Keratinocyte (primary cell): ENCODE measurements at regions not wholly inside any gene's neighbourhood (a gene's known extent, or its start where the extent isn't known, plus 50 kb on each side); places are given as distances from the start of the nearest gene placed in this dataset.

Experiments used
- DNase-seq: peaks from one replicate; pipeline ENCODE4 v3.0.0-alpha.2; 2011; ENCODE audit warnings: low read depth, missing footprints, low spot score
- FAIRE-seq: peaks from 2 replicates; lab custom pipeline; 2011; peaks lifted over from hg19 to GRCh38; lab: Jason Lieb, UNC
- H2AFZ ChIP-seq: 2 replicates; pipeline ENCODE4 v1.6.0; 2012; ENCODE audit warnings: low read length, control low read depth, inconsistent platforms; ENCODE audit not compliant: control insufficient read depth
- H3K27ac ChIP-seq: 2 replicates; pipeline ENCODE4 v1.5.1; 2011; ENCODE audit warnings: low read length; ENCODE audit not compliant: control insufficient read depth, insufficient read depth
- H3K27me3 ChIP-seq: 3 replicates; pipeline ENCODE4 v1.6.0; 2011; ENCODE audit warnings: low read length; ENCODE audit not compliant: control insufficient read depth, insufficient read depth; ENCODE audit errors: extremely low read depth
- H3K36me3 ChIP-seq, 2 experiments: 2 replicates in 1 of 2; 3 replicates in 1 of 2; pipeline ENCODE4 v1.5.1; 2011; ENCODE audit warnings: low read length in 2 of 2, mild to moderate bottlenecking in 1 of 2; ENCODE audit not compliant: control insufficient read depth in 2 of 2, insufficient read depth in 2 of 2; ENCODE audit errors: extremely low read depth in 1 of 2
- H3K4me1 ChIP-seq: 3 replicates; pipeline ENCODE4 v1.5.1; 2011; ENCODE audit warnings: low read length; ENCODE audit not compliant: control insufficient read depth, insufficient read depth; ENCODE audit errors: extremely low read depth
- H3K4me2 ChIP-seq: 3 replicates; pipeline ENCODE4 v1.6.0; 2011; ENCODE audit warnings: low read depth, low read length; ENCODE audit not compliant: control insufficient read depth, insufficient read depth; ENCODE audit errors: extremely low read depth
- H3K4me3 ChIP-seq, 3 experiments: fragments of 200-600 bp in 1 of 3; sonication (generic) in 1 of 3; 2 replicates in 2 of 3; 3 replicates in 1 of 3; pipeline ENCODE4 v1.5.1; 2011 to 2016; ENCODE audit warnings: low read length in 3 of 3, mild to moderate bottlenecking in 3 of 3, control low read depth in 2 of 3, inconsistent platforms in 1 of 3, low read depth in 1 of 3, mixed read lengths in 1 of 3, mixed run types in 1 of 3, moderate library complexity in 1 of 3; ENCODE audit not compliant: control insufficient read depth in 2 of 3, insufficient read depth in 2 of 3; ENCODE audit errors: extremely low read depth in 1 of 3
- H3K79me2 ChIP-seq: 2 replicates; pipeline ENCODE4 v1.6.0; 2012; ENCODE audit warnings: low read length; ENCODE audit not compliant: control insufficient read depth, insufficient read depth
- H3K9ac ChIP-seq: 3 replicates; pipeline ENCODE4 v1.6.0; 2011; ENCODE audit warnings: low read length; ENCODE audit not compliant: control insufficient read depth, insufficient read depth; ENCODE audit errors: extremely low read depth
- H3K9me1 ChIP-seq: 3 replicates; pipeline ENCODE4 v1.6.0; 2011; ENCODE audit warnings: low read length; ENCODE audit not compliant: control insufficient read depth, insufficient read depth; ENCODE audit errors: extremely low read depth
- H3K9me3 ChIP-seq: 2 replicates; pipeline ENCODE4 v1.5.1; 2012; ENCODE audit warnings: low read depth, low read length; ENCODE audit not compliant: control insufficient read depth
- H4K20me1 ChIP-seq: 3 replicates; pipeline ENCODE4 v1.6.0; 2011; ENCODE audit warnings: low read length; ENCODE audit not compliant: control insufficient read depth, insufficient read depth; ENCODE audit errors: extremely low read depth
- EZH2 ChIP-seq: IDR thresholded peaks from one replicate; pipeline ENCODE4 v1.6.1; 2012; ENCODE audit warnings: inconsistent platforms, mild to moderate bottlenecking, low read length, moderate library complexity
- dilution Hi-C: fragments of 300-500 bp; cut with MboI; formaldehyde crosslinking; loops from one replicate; pipeline ENCODE4 v1.7.0; 2020; ENCODE audit warnings: low sequenced_read_pairs; ENCODE audit not compliant: extremely low pct_ligation_motif_present
- TF ChIP-seq, protein P1 (sequence below), 3 experiments: IDR thresholded peaks in 1 of 3; conservative IDR thresholded peaks in 1 of 3; optimal IDR thresholded peaks in 1 of 3; 2 replicates in 2 of 3; 3 replicates in 1 of 3; pipeline versions ENCODE3 to v1.5.1; 2011; ENCODE audit warnings: low read length in 3 of 3, mild to moderate bottlenecking in 3 of 3, moderate library complexity in 2 of 3, control low read depth in 1 of 3, inconsistent platforms in 1 of 3; ENCODE audit not compliant: insufficient read depth in 2 of 3; ENCODE audit errors: extremely low read depth in 1 of 3

DNA sequence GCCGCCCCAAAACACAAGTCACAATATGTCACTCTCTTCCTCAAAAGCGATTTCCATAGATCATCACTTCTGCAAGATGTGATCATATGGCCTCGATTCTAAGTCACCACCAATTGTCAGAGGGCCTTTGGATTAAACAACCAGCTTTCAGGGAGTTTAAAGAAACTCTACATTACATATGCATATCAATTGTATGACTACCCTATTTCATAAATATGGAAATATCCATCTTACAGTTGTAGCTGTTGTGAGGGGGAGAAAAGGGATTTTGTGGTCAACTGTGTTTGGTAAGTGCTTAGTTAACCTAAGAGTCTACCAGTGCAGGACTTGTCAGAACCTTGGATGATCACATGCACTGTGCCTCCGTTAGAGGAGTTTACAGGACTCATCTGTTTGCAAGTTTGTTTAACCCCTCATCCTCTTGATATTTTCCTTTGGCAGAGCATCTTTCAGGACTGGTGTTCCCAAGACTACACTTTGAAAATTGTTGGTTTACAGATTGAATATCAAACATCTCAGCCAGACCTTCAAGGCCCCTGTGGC lies 99.9 kb downstream of the CHST1 start:
- Histone ChIP-seq H3K9me3 (no peaks in the 10 kb centered on the region), H3K4me2 (no peak overlapping the region), H3K79me2 (no peaks in the 10 kb centered on the region), H3K4me1 (no peaks in the 10 kb centered on the region), H2AFZ (no peak overlapping the region), H3K9me1 (no peaks in the 10 kb centered on the region), H3K36me3 (no peaks in the 10 kb centered on the region), H3K27me3 (no peaks in the 10 kb centered on the region), H3K9ac (no peak overlapping the region), H3K27ac (no peak overlapping the region), H3K4me3 (no peak overlapping the region), H4K20me1 (no peaks in the 10 kb centered on the region)
- dilution Hi-C loops, result no loop called here
- DNase-seq (no peak), FAIRE-seq (no peak)
- TF ChIP-seq, protein P1, sequence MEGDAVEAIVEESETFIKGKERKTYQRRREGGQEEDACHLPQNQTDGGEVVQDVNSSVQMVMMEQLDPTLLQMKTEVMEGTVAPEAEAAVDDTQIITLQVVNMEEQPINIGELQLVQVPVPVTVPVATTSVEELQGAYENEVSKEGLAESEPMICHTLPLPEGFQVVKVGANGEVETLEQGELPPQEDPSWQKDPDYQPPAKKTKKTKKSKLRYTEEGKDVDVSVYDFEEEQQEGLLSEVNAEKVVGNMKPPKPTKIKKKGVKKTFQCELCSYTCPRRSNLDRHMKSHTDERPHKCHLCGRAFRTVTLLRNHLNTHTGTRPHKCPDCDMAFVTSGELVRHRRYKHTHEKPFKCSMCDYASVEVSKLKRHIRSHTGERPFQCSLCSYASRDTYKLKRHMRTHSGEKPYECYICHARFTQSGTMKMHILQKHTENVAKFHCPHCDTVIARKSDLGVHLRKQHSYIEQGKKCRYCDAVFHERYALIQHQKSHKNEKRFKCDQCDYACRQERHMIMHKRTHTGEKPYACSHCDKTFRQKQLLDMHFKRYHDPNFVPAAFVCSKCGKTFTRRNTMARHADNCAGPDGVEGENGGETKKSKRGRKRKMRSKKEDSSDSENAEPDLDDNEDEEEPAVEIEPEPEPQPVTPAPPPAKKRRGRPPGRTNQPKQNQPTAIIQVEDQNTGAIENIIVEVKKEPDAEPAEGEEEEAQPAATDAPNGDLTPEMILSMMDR (optimal IDR thresholded peaks at IDR 0.05 in 1 of 3, IDR thresholded peaks at IDR 0.05 in 1 of 3, conservative IDR thresholded peaks at IDR 0.05 in 1 of 3; ENCODE audit: extremely low read depth in 1 of 3, insufficient read depth in 2 of 3, low read length in 3 of 3), result no peak
- no peak for TF ChIP-seq EZH2

DNA sequence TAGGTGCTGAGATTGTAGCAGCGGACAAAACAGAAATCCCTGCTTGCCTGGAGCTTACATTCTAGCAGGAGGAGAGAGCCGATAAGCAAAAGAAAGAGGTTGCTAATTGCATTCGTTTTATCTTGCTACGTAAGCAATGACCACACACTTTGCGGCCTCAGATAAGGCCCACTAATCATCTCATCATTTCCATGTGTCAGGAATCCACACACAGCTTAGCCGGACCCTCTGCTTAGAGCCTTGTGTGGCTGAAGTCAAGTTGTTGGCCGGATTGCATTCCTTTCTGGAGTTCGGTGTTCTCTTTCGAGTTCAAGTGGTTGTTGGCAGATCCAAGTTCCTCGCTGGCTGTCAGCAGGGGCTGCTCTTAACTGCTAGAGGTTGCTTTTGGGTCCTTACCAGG lies 101.6 kb downstream of the CHST1 start:
- FAIRE-seq, result no peak
- dilution Hi-C loops, result no loop called here

More for the DNA sequence above, 101.6 kb downstream of the CHST1 start:
- no peak overlapping the region for H3K27ac ChIP-seq
- H3K4me3 ChIP-seq, result no peak overlapping the region
- H2AFZ ChIP-seq, result no peak overlapping the region
- no peaks in the 10 kb centered on the region for H4K20me1 ChIP-seq
- no peaks in the 10 kb centered on the region for H3K79me2 ChIP-seq
- no peaks in the 10 kb centered on the region for H3K9me1 ChIP-seq
- no peaks in the 10 kb centered on the region for H3K4me1 ChIP-seq
- H3K9ac ChIP-seq, result no peak overlapping the region
- no peak overlapping the region for H3K4me2 ChIP-seq
- no peaks in the 10 kb centered on the region for H3K9me3 ChIP-seq
- no peaks in the 10 kb centered on the region for H3K36me3 ChIP-seq
- no peaks in the 10 kb centered on the region for H3K27me3 ChIP-seq
- DNase-seq, result no peak
- no peak for TF ChIP-seq EZH2
- TF ChIP-seq, protein P1 (optimal IDR thresholded peaks at IDR 0.05 in 1 of 3, IDR thresholded peaks at IDR 0.05 in 1 of 3, conservative IDR thresholded peaks at IDR 0.05 in 1 of 3; ENCODE audit: extremely low read depth in 1 of 3, insufficient read depth in 2 of 3, low read length in 3 of 3), result no peak
